GM23338 (cell line): ENCODE measurements at regions not wholly inside any gene's neighbourhood (a gene's known extent, or its start where the extent isn't known, plus 50 kb on each side); places are given as distances from the start of the nearest gene placed in this dataset.

Experiments
- ATAC-seq: fragments of 200-7000 bp; cut with Tn5 transposase; 3 replicates; pipeline ENCODE4 v1.9.1; 2020
- DNase-seq: peaks from one replicate; pipeline ENCODE4 v3.0.0-alpha.2; 2015; ENCODE audit warnings: low spot score
- H2AFZ ChIP-seq: fragments of 200-600 bp; sonication (generic); 2 replicates; pipeline ENCODE4 v1.8.0; 2016; ENCODE audit warnings: antibody characterized with exemption, mild to moderate bottlenecking, moderate library complexity
- H3F3A ChIP-seq: fragments of 200-600 bp; sonication (generic); replicated peaks from 2 replicates; pipeline ENCODE4 v1.8.0; 2017; ENCODE audit warnings: antibody characterized with exemption, mixed run types, low read depth
- H3K27ac ChIP-seq: fragments of 200-600 bp; sonication (generic); 2 replicates; pipeline ENCODE4 v1.6.1; 2016; ENCODE audit warnings: low read depth
- H3K27me3 ChIP-seq: fragments of 200-600 bp; sonication (generic); 2 replicates; pipeline ENCODE4 v1.8.0; 2016; ENCODE audit warnings: mild to moderate bottlenecking, mixed run types, moderate library complexity; ENCODE audit not compliant: insufficient read depth
- H3K36me3 ChIP-seq: fragments of 200-600 bp; sonication (generic); 2 replicates; pipeline ENCODE4 v1.8.0; 2016; ENCODE audit warnings: mild to moderate bottlenecking; ENCODE audit not compliant: insufficient read depth
- H3K4me1 ChIP-seq: fragments of 200-600 bp; sonication (generic); 2 replicates; pipeline ENCODE4 v1.8.0; 2016; ENCODE audit warnings: mild to moderate bottlenecking, moderate library complexity; ENCODE audit not compliant: insufficient read depth
- H3K4me2 ChIP-seq: fragments of 200-600 bp; sonication (generic); 2 replicates; pipeline ENCODE4 v1.7.1; 2017; ENCODE audit warnings: mixed run types
- H3K4me3 ChIP-seq: fragments of 200-600 bp; sonication (generic); 2 replicates; pipeline ENCODE4 v1.6.1; 2016; ENCODE audit warnings: mixed run types
- H3K79me2 ChIP-seq: fragments of 200-600 bp; sonication (generic); replicated peaks from 2 replicates; pipeline ENCODE4 v1.8.0; 2017; ENCODE audit warnings: mild to moderate bottlenecking; ENCODE audit not compliant: insufficient read depth
- H3K9me2 ChIP-seq: fragments of 200-600 bp; sonication (generic); 2 replicates; pipeline ENCODE4 v1.8.0; 2017; ENCODE audit not compliant: insufficient read depth
- H4K20me1 ChIP-seq: fragments of 200-600 bp; sonication (generic); replicated peaks from 2 replicates; pipeline ENCODE4 v1.8.0; 2017; ENCODE audit warnings: mild to moderate bottlenecking; ENCODE audit not compliant: insufficient read depth
- H3K27ac Mint-ChIP-seq: 2 replicates; pipeline ENCODE4 v1.8.0; 2020; ENCODE audit warnings: inconsistent platforms, mild to moderate bottlenecking, moderate library complexity, mixed read lengths
- H3K27me3 Mint-ChIP-seq: 3 replicates; pipeline ENCODE4 v1.8.0; 2022; ENCODE audit warnings: low read depth, mild to moderate bottlenecking, moderate library complexity, mixed read lengths, inconsistent platforms; ENCODE audit not compliant: insufficient read depth, poor library complexity
- H3K36me3 Mint-ChIP-seq: 3 replicates; pipeline ENCODE4 v1.8.0; 2021; ENCODE audit warnings: low read depth, mild to moderate bottlenecking, inconsistent platforms, moderate library complexity, mixed read lengths
- H3K4me1 Mint-ChIP-seq: 3 replicates; pipeline ENCODE4 v1.8.0; 2020; ENCODE audit warnings: mild to moderate bottlenecking, inconsistent platforms, mixed read lengths
- H3K4me3 Mint-ChIP-seq: 3 replicates; pipeline ENCODE4 v1.8.0; 2021; ENCODE audit warnings: moderate library complexity, mild to moderate bottlenecking, inconsistent platforms, mixed read lengths
- H3K9me3 Mint-ChIP-seq: 3 replicates; pipeline ENCODE4 v1.8.0; 2020; ENCODE audit warnings: moderate library complexity, mild to moderate bottlenecking, inconsistent platforms, mixed read lengths
- EZH2 ChIP-seq: fragments of 200-600 bp; sonication (generic); IDR thresholded peaks from one replicate; pipeline ENCODE4 v1.8.0; 2017; ENCODE audit warnings: antibody characterized with exemption, mild to moderate bottlenecking, low read depth; ENCODE audit not compliant: unreplicated experiment
- EZH2phosphoT487 ChIP-seq: fragments of 200-600 bp; sonication (generic); IDR thresholded peaks from one replicate; pipeline ENCODE4 v1.8.1; 2018; ENCODE audit warnings: antibody characterized with exemption; ENCODE audit not compliant: unreplicated experiment
- POLR2AphosphoS5 ChIP-seq: IDR thresholded peaks from 2 replicates; pipeline ENCODE4 v1.6.1; 2016; ENCODE audit warnings: antibody characterized with exemption, low read depth
- STAT1 ChIP-seq: IDR thresholded peaks from one replicate; pipeline ENCODE4 v1.6.1; 2016; ENCODE audit warnings: antibody characterized with exemption; ENCODE audit not compliant: unreplicated experiment
- ZNF114 ChIP-seq: fragments of 250-450 bp; sonication (Bioruptor Pico); IDR thresholded peaks from 2 replicates; pipeline ENCODE4 v1.5.0; 2020; ENCODE audit warnings: mild to moderate bottlenecking, moderate library complexity
- ZNF331 ChIP-seq: fragments of 250-450 bp; sonication (Bioruptor Pico); IDR thresholded peaks from 2 replicates; pipeline ENCODE4 v1.5.0; 2020; ENCODE audit warnings: low read depth, mild to moderate bottlenecking, moderate library complexity
- TF ChIP-seq, protein P1 (sequence below): fragments of 250-450 bp; sonication (Bioruptor Pico); IDR thresholded peaks from 2 replicates; pipeline ENCODE4 v1.5.0; 2020; ENCODE audit warnings: mild to moderate bottlenecking, moderate library complexity
- TF ChIP-seq, protein P2 (sequence below), 2 experiments: fragments of 200-600 bp in 1 of 2; sonication (generic) in 1 of 2; conservative IDR thresholded peaks; 2 replicates each; pipeline versions ENCODE4 v1.5.1 to v1.6.1; 2016 to 2017; ENCODE audit warnings: antibody characterized with exemption in 2 of 2, low read depth in 2 of 2, mild to moderate bottlenecking in 2 of 2, moderate library complexity in 1 of 2

- TF ChIP-seq, protein P1, sequence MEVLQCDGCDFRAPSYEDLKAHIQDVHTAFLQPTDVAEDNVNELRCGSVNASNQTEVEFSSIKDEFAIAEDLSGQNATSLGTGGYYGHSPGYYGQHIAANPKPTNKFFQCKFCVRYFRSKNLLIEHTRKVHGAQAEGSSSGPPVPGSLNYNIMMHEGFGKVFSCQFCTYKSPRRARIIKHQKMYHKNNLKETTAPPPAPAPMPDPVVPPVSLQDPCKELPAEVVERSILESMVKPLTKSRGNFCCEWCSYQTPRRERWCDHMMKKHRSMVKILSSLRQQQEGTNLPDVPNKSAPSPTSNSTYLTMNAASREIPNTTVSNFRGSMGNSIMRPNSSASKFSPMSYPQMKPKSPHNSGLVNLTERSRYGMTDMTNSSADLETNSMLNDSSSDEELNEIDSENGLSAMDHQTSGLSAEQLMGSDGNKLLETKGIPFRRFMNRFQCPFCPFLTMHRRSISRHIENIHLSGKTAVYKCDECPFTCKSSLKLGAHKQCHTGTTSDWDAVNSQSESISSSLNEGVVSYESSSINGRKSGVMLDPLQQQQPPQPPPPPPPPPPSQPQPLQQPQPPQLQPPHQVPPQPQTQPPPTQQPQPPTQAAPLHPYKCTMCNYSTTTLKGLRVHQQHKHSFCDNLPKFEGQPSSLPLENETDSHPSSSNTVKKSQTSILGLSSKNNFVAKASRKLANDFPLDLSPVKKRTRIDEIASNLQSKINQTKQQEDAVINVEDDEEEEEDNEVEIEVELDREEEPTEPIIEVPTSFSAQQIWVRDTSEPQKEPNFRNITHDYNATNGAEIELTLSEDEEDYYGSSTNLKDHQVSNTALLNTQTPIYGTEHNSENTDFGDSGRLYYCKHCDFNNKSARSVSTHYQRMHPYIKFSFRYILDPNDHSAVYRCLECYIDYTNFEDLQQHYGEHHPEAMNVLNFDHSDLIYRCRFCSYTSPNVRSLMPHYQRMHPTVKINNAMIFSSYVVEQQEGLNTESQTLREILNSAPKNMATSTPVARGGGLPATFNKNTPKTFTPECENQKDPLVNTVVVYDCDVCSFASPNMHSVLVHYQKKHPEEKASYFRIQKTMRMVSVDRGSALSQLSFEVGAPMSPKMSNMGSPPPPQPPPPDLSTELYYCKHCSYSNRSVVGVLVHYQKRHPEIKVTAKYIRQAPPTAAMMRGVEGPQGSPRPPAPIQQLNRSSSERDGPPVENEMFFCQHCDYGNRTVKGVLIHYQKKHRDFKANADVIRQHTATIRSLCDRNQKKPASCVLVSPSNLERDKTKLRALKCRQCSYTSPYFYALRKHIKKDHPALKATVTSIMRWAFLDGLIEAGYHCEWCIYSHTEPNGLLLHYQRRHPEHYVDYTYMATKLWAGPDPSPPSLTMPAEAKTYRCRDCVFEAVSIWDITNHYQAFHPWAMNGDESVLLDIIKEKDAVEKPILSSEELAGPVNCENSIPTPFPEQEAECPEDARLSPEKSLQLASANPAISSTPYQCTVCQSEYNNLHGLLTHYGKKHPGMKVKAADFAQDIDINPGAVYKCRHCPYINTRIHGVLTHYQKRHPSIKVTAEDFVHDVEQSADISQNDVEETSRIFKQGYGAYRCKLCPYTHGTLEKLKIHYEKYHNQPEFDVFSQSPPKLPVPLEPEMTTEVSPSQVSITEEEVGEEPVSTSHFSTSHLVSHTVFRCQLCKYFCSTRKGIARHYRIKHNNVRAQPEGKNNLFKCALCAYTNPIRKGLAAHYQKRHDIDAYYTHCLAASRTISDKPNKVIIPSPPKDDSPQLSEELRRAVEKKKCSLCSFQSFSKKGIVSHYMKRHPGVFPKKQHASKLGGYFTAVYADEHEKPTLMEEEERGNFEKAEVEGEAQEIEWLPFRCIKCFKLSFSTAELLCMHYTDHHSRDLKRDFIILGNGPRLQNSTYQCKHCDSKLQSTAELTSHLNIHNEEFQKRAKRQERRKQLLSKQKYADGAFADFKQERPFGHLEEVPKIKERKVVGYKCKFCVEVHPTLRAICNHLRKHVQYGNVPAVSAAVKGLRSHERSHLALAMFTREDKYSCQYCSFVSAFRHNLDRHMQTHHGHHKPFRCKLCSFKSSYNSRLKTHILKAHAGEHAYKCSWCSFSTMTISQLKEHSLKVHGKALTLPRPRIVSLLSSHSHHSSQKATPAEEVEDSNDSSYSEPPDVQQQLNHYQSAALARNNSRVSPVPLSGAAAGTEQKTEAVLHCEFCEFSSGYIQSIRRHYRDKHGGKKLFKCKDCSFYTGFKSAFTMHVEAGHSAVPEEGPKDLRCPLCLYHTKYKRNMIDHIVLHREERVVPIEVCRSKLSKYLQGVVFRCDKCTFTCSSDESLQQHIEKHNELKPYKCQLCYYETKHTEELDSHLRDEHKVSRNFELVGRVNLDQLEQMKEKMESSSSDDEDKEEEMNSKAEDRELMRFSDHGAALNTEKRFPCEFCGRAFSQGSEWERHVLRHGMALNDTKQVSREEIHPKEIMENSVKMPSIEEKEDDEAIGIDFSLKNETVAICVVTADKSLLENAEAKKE (CRISPR knock-in tag), result no peak
- TF ChIP-seq EZH2phosphoT487 (no peak), POLR2AphosphoS5 (no peak), STAT1 (no peak)
Measured at GRCh38 chr5:125302577-125302976, 556.1 kb upstream of the ZNF608 start (continued).

DNA sequence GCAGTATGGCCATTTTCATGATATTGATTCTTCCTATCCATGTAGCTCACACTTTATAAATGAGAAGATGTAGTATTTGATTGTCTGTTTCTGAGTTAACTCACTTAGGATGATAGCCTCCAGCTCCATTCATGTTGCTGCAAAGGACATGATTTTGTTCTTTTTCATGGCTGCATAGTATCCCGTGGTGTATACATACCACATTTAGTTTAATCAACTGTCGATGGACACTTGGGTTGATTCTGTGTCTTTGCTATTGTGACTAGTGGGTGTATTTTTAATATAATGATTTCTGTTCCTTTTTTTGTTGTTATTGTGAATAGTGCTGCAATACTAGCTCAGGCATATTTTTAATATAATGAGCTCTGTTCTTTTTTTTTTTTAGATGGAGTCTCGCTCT, 560.3 kb upstream of the ZNF608 start:
- H3K27ac ChIP-seq, result no peak overlapping the region
- H3K4me1 Mint-ChIP-seq, result peaks cover 4% of the 10 kb centered on the region; the same call in 2 of the 3 replicates
- TF ChIP-seq, protein P2, sequence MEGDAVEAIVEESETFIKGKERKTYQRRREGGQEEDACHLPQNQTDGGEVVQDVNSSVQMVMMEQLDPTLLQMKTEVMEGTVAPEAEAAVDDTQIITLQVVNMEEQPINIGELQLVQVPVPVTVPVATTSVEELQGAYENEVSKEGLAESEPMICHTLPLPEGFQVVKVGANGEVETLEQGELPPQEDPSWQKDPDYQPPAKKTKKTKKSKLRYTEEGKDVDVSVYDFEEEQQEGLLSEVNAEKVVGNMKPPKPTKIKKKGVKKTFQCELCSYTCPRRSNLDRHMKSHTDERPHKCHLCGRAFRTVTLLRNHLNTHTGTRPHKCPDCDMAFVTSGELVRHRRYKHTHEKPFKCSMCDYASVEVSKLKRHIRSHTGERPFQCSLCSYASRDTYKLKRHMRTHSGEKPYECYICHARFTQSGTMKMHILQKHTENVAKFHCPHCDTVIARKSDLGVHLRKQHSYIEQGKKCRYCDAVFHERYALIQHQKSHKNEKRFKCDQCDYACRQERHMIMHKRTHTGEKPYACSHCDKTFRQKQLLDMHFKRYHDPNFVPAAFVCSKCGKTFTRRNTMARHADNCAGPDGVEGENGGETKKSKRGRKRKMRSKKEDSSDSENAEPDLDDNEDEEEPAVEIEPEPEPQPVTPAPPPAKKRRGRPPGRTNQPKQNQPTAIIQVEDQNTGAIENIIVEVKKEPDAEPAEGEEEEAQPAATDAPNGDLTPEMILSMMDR (conservative IDR thresholded peaks at IDR 0.05; ENCODE audit: low read depth in 2 of 2), result no peak
- TF ChIP-seq ZNF114 (CRISPR knock-in tag) (no peak), ZNF331 (CRISPR knock-in tag) (no peak), POLR2AphosphoS5 (no peak), EZH2 (no peak)
- TF ChIP-seq, protein P1 (CRISPR knock-in tag), result no peak

More for the DNA sequence above, 560.3 kb upstream of the ZNF608 start:
- no peaks in the 10 kb centered on the region for H3K79me2 ChIP-seq
- no peak for DNase-seq
- H3F3A ChIP-seq, result no peaks in the 10 kb centered on the region
- H3K4me1 ChIP-seq, result no peaks in the 10 kb centered on the region
- Mint-ChIP-seq H3K27me3 (no peaks in the 10 kb centered on the region), H3K27ac (no peak overlapping the region), H3K4me3 (no peak overlapping the region), H3K36me3 (peaks cover 28% of the 10 kb centered on the region; the same call in 2 of the 3 replicates), H3K9me3 (peaks cover 31% of the 10 kb centered on the region)
- no peak overlapping the region for H3K4me3 ChIP-seq
- ATAC-seq, result no peak
- no peak overlapping the region for H2AFZ ChIP-seq
- H3K36me3 ChIP-seq, result no peaks in the 10 kb centered on the region
- no peaks in the 10 kb centered on the region; the same call in 1 of the 2 replicates for H3K9me2 ChIP-seq
- H4K20me1 ChIP-seq, result no peaks in the 10 kb centered on the region
- no peak overlapping the region for H3K4me2 ChIP-seq
- no peaks in the 10 kb centered on the region for H3K27me3 ChIP-seq
